ENCODE measurements at regions not wholly inside any gene's neighbourhood (a gene's known extent, or its start where the extent isn't known, plus 50 kb on each side); places are given as distances from the start of the nearest gene placed in this dataset.

GRCh38 chr3:111482574-111482973 is 59.4 kb upstream of the CD96 start:
- no peaks in the 10 kb centered on the region for H3K27me3 ChIP-seq (replicated peaks; ENCODE audit: insufficient read depth)
- DNase-seq (ENCODE audit: low spot score) = no peak
- no peak overlapping the region for H3K4me3 ChIP-seq
- no peaks in the 10 kb centered on the region for H3K9me3 ChIP-seq
- TF ChIP-seq CTCF (IDR thresholded peaks at IDR 0.05) = no peak
- no peak for TF ChIP-seq POLR2AphosphoS5 (IDR thresholded peaks at IDR 0.05)
- no peak for TF ChIP-seq POLR2A (IDR thresholded peaks at IDR 0.05)
- WGBS = 89% methylated on average over 1 of the region's 1 CpG
- intact Hi-C loops (cut with DNase I) = no loop called here
- H3K27ac ChIP-seq = no peak overlapping the region
- H3K4me1 ChIP-seq (replicated peaks) = no peaks in the 10 kb centered on the region
- no peaks in the 10 kb centered on the region for H3K36me3 ChIP-seq

GRCh38 chr3:111485086-111485485 is 56.9 kb upstream of the CD96 start:
- Histone ChIP-seq H3K27me3 (replicated peaks; ENCODE audit: insufficient read depth) (no peaks in the 10 kb centered on the region), H3K4me3 (no peak overlapping the region), H3K27ac (no peak overlapping the region), H3K36me3 (no peaks in the 10 kb centered on the region), H3K9me3 (no peaks in the 10 kb centered on the region), H3K4me1 (replicated peaks) (no peaks in the 10 kb centered on the region)
- intact Hi-C loops (cut with DNase I) = no loop called here
- 70% methylated on average over 1 of the region's 1 CpG for WGBS
- no peak for DNase-seq (ENCODE audit: low spot score)
- no peak for TF ChIP-seq POLR2A (IDR thresholded peaks at IDR 0.05)

Small RNA genes in the stretch of these regions (small RNA-seq; reads per million reads assigned to genes)
- 0 reads per million in 2 donors for gene ATP6V0CP2

Measured in prostate gland (tissue), 2 donors.